NCI-H187 treated with DMSO at 0.1 percent for 48 hours (cell line): ENCODE measurements at regions not wholly inside any gene's neighbourhood (a gene's known extent, or its start where the extent isn't known, plus 50 kb on each side); places are given as distances from the start of the nearest gene placed in this dataset.
"Not testable (repeated sequence)": the region's sequence is repeated elsewhere in the genome, so short reads cannot be mapped to it uniquely, and the experiment has no call there.

ENCODE experiments used
- DNase-seq: peaks from one replicate; lab custom pipeline; 2025; lab: John Stamatoyannopoulos, UW

GRCh38 chr1:221025956-221026355 is 146.7 kb downstream of the HLX start:
- no peak for DNase-seq

- DNase-seq = no peak
Observed at GRCh38 chr1:221029981-221030649, 150.9 kb downstream of the HLX start.

GRCh38 chr1:221030990-221031389 is 151.7 kb downstream of the HLX start:
- no peak for DNase-seq

- DNase-seq = no peak
Observed at GRCh38 chr1:221031458-221032203, 152.4 kb downstream of the HLX start.

GRCh38 chr1:221032204-221032585 is 153.0 kb downstream of the HLX start:
- DNase-seq = no peak

- no peak for DNase-seq
Observed at GRCh38 chr1:221032637-221033280, 153.5 kb downstream of the HLX start.

GRCh38 chr1:221035662-221036153 is 156.5 kb downstream of the HLX start:
- no peak for DNase-seq

GRCh38 chr1:221039616-221040015 is 160.4 kb downstream of the HLX start:
- DNase-seq = no peak

GRCh38 chr1:221040101-221040500 is 160.9 kb downstream of the HLX start:
- DNase-seq = no peak

GRCh38 chr1:221040691-221041285 is 161.5 kb downstream of the HLX start:
- no peak for DNase-seq

GRCh38 chr1:221044538-221044937 is 165.3 kb downstream of the HLX start:
- no peak for DNase-seq

GRCh38 chr1:221045151-221045550 is 165.9 kb downstream of the HLX start:
- no peak for DNase-seq

- DNase-seq = no peak
Observed at GRCh38 chr1:221045842-221046831, 166.9 kb downstream of the HLX start.

- not testable (repeated sequence) for DNase-seq
Observed at GRCh38 chr1:221051391-221051790, 172.1 kb downstream of the HLX start.

- no peak for DNase-seq
Observed at GRCh38 chr1:221053889-221054288, 174.6 kb downstream of the HLX start.

- DNase-seq = no peak
Observed at GRCh38 chr1:221059506-221059905, 180.3 kb downstream of the HLX start.

- DNase-seq = no peak
Observed at GRCh38 chr1:221063651-221064050, 184.4 kb downstream of the HLX start.

GRCh38 chr1:221066351-221067001 is 187.2 kb downstream of the HLX start:
- no peak for DNase-seq

- no peak for DNase-seq
Observed at GRCh38 chr1:221067721-221068120, 188.5 kb downstream of the HLX start.

GRCh38 chr1:221069178-221069903 is 190.1 kb downstream of the HLX start:
- DNase-seq = no peak
